ENCODE measurements at regions not wholly inside any gene's neighbourhood (a gene's known extent, or its start where the extent isn't known, plus 50 kb on each side); places are given as distances from the start of the nearest gene placed in this dataset.

DNA sequence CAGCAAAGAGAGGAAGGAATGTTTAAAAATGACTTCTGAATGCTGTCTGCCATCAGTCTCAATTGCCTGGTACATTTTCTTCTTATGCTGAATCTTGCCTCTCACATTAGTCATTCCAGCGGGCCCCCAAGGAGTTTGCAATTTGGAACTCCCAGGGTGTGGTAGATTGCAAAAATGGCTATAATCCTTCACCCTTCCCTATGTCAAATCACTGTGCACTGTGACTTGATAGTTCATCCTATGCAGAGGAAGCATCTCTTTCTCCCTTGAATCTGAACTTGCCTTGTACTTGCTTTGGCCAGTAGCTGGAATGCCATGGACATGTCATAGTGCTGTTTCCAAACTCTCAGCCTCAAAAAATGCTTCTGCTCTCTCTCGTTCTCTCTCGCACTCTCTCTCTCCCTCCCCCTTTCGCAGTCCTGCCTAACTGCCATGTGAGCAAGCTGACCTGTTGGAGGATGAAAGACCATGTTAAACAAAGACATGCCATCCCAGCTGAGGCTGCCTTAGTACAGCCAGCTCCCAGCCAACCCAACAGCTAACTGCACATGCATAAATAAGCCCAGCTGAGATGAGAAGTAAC lies 284.0 kb upstream of the TLE4 start:
- DNase-seq, result no peak

- no peak for DNase-seq
Observed at GRCh38 chr9:79289856-79290255, 281.9 kb upstream of the TLE4 start.

DNA sequence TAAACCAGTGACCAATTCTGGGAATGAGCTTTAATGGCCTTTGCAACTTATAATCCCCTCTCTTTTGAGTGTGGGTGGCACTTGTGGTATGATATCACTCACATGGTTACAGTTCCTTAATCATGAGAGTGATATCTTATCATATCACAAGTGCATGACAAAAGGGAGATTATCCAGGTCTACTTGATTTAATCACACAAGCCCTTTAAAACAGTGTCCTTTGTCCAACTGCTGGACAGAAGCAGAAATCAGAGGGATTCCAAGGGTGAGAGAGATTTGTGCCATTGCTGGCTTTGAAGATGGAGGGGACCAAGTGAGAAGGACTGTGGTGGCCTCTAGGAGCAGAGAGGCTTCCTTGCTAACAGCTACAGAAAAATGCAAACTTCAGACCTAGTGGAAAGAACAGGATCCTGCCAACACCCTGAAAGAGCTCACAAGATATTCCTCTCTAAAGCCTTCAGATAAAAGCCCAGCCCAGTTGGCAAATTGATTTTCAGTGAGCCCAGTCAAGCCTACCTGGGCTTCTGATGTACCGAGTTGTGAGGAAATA lies 279.0 kb upstream of the TLE4 start:
- no peak for DNase-seq

- DNase-seq, result no peak
Observed at GRCh38 chr9:79300068-79300467, 271.7 kb upstream of the TLE4 start.

GRCh38 chr9:79301085-79301484 lies 270.7 kb upstream of the TLE4 start:
- DNase-seq, result no peak

GRCh38 chr9:79301551-79302391 lies 270.0 kb upstream of the TLE4 start:
- no peak for DNase-seq

GRCh38 chr9:79302569-79302968 lies 269.2 kb upstream of the TLE4 start:
- DNase-seq, result no peak

DNA sequence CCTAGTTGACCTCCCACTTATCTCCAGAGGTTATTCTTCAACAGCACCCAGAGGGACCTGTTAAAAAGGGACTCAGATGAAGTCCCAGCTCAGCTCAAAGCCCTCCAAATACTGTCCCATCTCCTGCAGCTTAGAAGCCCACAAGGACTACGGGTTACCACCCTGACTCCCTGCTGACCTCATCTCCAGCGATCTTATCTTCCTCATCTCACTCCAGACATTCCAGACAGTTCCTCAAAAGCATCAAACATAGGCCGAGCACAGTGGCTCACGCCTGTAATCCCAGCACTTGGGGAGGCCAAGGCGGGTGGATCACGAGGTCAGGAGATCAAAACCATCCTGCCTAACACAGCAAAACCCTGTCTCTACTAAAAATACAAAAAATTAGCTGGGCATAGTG lies 263.8 kb upstream of the TLE4 start:
- no peak for DNase-seq

DNA sequence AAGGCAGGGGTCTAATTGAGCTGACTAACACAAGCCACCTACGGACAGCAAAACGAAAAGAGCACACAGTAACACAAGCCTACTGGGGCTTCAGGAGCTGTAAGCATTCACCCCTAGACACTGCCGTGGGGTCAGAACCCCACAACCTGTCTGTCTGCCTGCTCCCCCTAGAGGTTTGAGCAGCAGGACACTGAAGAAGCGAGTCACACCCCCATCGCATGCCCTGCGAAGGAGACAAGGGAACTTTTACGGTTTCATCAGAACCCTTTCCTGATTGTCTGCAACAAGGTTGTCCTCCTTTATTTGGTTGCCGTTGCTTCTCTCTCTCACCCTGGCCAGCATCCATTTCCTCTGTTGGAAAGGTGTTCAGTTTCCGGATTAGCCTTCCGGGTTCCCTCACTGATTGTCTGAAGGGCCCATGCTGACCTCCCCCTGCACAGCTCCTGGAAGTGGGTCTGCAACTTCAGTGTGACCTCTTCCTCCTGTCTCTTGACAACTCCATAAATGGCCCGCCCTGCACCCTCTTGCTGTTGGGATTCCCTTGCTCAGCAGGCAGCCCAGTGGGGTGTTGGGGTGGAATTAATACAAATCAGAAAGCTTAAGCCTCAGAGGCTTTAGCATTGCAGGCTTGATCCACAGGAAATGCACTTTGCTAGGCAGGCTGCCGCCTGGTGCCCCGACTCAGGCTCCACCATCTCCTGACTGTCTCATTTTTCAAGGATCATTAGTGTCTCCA lies 258.9 kb upstream of the TLE4 start:
- no peak for DNase-seq

GRCh38 chr9:79325501-79325900 lies 246.3 kb upstream of the TLE4 start:
- no peak for DNase-seq

DNA sequence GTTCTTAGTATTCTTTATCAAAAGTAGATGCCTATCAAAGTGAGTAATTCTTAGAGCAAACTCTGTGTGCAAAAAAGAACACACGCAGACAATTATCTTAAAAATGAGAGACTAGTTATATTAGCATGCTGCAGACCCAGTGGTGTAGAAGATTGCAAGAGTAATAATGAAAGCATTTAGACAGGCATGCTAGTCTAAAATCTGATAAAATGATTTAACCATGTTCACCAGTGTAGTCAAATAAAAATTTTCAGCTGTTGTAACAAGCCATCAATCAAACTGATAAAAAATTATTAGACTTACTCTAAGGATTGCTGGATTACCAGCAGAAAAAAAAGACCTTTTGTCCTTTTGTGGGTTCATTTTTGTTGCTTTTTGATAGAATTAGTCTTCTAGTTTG lies 241.9 kb upstream of the TLE4 start:
- DNase-seq, result no peak

- no peak for DNase-seq
Observed at GRCh38 chr9:79334001-79334400, 237.8 kb upstream of the TLE4 start.

DNA sequence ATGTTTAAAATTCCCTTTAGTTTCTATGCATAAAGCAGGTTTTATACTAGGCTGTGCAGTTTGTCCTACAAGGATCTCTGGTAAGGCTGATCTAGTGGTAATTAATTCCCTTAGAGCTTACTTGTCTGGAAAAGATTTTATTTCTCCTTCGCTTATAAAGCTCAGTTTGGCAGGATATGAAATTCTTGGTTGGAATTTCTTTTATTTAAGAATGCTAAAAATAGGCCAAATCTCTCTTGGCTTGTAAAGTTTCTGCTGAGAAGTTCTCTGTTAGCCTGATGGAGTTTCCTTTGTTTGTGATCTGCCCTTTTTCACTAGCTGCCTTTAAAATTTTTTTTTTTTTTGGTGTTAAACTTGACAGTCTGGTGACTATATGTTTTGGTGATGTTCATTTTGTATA lies 237.1 kb upstream of the TLE4 start:
- no peak for DNase-seq

DNA sequence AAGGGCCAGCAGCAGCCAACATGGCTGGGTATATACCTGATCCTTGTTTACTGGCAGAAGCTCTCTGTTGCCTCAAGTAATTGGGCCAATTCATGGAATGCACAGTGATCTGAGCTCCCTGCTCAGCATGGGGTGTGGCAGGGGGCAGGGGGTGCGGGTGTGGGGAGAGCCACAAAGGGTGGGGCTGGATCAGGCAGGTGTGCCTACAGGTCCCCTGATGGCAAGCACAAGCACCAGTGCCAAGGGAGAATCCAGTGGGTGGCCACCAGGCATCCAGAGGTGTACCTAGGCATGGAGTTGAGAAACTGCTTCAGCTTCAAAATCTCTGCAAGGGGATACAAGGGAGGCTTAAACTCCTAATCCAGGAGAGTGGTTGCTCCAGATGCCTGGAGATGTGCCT lies 235.8 kb upstream of the TLE4 start:
- no peak for DNase-seq

DNA sequence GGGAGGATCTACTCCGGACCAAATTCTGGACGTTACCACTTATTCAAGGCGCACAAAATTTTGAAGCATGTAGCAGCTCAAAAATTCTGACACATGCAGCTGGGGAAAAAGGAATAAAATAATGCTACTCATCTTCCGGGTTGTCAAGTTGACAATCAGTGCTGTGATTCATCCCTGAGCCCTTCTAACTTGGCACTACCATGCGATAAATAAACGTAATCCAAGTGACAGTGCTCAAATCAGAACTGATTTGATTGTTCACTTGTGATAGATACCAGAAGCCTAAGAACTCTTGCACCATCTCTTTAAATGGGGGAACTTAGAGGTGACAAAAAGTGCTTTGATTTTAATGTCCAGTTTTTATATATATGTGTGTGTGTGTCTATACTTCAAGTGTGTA lies 230.2 kb upstream of the TLE4 start:
- no peak for DNase-seq

GRCh38 chr9:79346350-79347020 lies 225.3 kb upstream of the TLE4 start:
- no peak for DNase-seq

DNA sequence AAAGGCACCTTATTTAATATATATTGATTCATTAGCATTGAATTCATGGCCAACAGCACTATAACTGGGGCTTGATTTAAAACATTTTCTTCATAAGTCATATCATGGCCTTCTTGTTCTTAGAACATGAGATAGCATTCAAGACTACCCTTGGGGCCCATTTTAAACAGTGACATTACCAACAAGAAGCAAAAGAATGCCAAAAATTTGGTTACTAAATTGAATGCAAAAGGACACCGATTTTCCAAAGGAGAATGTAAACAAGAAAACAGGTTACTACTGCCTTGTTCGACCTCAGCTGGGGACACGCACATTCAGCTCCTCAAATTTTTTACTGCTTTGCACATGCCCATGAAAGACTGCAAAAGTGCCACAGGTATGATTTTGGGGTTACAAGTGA lies 219.4 kb upstream of the TLE4 start:
- DNase-seq, result no peak

GRCh38 chr9:79353856-79354520 lies 217.8 kb upstream of the TLE4 start:
- DNase-seq, result no peak

DNA sequence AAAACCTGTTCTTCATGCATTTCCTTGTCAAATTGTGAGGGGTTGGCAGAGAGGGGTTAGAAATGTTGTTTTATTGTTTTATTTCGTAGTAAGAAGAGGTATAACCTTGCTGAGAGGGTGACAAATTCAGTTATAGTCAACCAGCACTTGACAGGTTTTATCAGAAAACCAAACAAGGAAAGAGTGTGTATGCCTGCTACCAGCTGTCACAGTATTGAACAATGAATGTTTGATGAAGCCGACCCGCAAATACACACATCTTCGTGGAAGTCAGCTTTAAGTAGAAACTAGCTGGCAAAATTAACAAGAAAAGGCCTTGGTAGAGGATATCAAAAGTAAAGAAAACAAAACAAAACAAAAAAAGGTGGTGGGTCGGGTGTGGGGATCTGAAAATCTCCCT lies 214.6 kb upstream of the TLE4 start:
- no peak for DNase-seq

DNA sequence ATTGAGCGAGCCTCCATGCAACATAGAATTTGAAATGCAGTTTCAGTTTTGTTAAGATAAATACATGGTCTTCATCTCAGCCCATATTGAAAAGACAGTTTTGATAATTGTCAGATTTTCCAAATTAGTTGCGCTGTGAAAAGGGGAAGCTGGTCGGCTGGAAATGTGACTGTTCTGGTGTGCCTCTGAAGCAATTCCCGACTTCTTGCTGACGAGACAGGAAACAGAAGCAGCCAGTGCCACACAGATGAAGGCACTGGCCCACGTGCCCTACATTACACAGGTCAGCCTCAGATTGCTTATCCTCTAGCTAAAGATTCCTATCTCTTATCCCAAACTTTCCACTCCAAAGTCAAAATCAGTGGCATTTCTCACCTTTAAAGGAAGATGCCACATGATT lies 214.1 kb upstream of the TLE4 start:
- no peak for DNase-seq

GRCh38 chr9:79360387-79361347 lies 211.1 kb upstream of the TLE4 start:
- DNase-seq, result no peak

Measured in stimulated activated CD4-positive, alpha-beta T cell treated with anti-CD3 and anti-CD28 coated beads, Interleukin-1b, Interleukin-23, amount 100 ng/mL, for 48 hours (primary cell).